ENCODE measurements at regions not wholly inside any gene's neighbourhood (a gene's known extent, or its start where the extent isn't known, plus 50 kb on each side); places are given as distances from the start of the nearest gene placed in this dataset.
"Not testable (repeated sequence)": the region's sequence is repeated elsewhere in the genome, so short reads cannot be mapped to it uniquely, and the experiment has no call there.

- DNase-seq (ENCODE audit: low spot score) (no peak), ATAC-seq (no peak)
- H3K27ac Mint-ChIP-seq, result no peak overlapping the region
- no peaks in the 10 kb centered on the region for H3K27me3 Mint-ChIP-seq
- no peaks in the 10 kb centered on the region for H3K9me3 Mint-ChIP-seq
- H3K4me1 Mint-ChIP-seq (ENCODE audit: low read depth in 2 of 2), result no peaks in the 10 kb centered on the region
- H3K36me3 Mint-ChIP-seq, result no peaks in the 10 kb centered on the region
- no peak overlapping the region for H3K4me3 Mint-ChIP-seq
These were observed 113.2 kb upstream of the STX18 start for GRCh38 chr4:4655011-4655410.

DNA sequence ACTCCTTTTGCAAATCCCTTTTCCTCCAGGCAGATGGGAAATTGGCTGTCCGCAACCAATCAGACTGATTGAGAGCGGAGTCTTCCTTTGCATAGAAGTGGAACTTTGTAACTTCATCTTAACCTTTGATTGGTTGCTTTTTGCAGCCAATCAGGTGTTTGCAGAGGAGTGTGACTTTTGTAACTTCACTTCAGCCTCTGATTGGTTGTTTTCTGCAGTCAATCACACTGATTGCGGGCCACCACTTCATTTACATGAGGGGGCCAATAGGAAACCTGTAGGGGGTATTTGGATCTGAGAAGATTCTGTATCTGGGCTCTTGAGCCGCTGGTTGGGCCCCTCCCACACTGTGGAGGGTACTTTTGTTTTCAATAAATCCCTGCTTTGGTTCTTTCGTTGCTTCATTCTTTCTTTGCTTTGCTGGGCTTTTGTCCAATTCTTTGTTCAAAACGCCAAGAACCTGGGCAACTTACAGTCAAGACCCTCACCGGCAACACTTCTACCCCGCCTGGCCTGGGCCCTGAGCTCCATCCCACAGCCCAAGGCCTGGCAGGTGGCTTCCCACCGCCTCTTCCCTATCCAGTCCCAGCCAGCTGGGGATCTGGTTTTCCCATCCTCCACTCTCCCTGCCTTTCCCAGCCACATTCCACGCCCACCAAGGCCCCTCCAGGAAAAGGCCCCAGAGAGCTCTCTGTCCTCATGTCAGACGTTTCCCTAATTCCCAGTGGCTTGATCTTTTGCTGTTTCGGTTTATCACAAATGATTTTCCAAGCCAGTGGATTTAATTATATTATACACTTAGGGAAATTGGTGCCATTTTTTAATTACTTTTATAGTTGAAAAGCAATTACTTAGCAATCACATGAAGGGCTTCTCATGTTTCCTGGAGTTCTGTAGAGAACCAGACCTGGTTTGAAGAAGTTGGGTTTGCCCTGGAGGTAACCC, 110.2 kb upstream of the STX18 start:
- H3K27me3 Mint-ChIP-seq, result no peaks in the 10 kb centered on the region
- H3K9me3 Mint-ChIP-seq, result no peaks in the 10 kb centered on the region
- DNase-seq (ENCODE audit: low spot score) (no peak), ATAC-seq (no peak)
- no peaks in the 10 kb centered on the region for H3K36me3 Mint-ChIP-seq
- no peaks in the 10 kb centered on the region for H3K4me1 Mint-ChIP-seq (ENCODE audit: low read depth in 2 of 2)
- no peak overlapping the region for H3K4me3 Mint-ChIP-seq
- no peak overlapping the region for H3K27ac Mint-ChIP-seq

- H3K4me1 Mint-ChIP-seq (ENCODE audit: low read depth in 2 of 2), result no peaks in the 10 kb centered on the region
- H3K27ac Mint-ChIP-seq, result no peak overlapping the region
- no peaks in the 10 kb centered on the region for H3K27me3 Mint-ChIP-seq
- DNase-seq (ENCODE audit: low spot score) (no peak), ATAC-seq (no peak)
- no peaks in the 10 kb centered on the region for H3K36me3 Mint-ChIP-seq
- no peaks in the 10 kb centered on the region for H3K9me3 Mint-ChIP-seq
- H3K4me3 Mint-ChIP-seq, result no peak overlapping the region
These were observed 105.2 kb upstream of the STX18 start for GRCh38 chr4:4647041-4647440.

GRCh38 chr4:4645743-4646142, 103.9 kb upstream of the STX18 start:
- Mint-ChIP-seq H3K4me3 (no peak overlapping the region), H3K27ac (no peak overlapping the region), H3K27me3 (no peaks in the 10 kb centered on the region), H3K4me1 (ENCODE audit: low read depth in 2 of 2) (no peaks in the 10 kb centered on the region), H3K36me3 (no peaks in the 10 kb centered on the region), H3K9me3 (no peaks in the 10 kb centered on the region)
- no peak for ATAC-seq
- DNase-seq (ENCODE audit: low spot score), result no peak

DNA sequence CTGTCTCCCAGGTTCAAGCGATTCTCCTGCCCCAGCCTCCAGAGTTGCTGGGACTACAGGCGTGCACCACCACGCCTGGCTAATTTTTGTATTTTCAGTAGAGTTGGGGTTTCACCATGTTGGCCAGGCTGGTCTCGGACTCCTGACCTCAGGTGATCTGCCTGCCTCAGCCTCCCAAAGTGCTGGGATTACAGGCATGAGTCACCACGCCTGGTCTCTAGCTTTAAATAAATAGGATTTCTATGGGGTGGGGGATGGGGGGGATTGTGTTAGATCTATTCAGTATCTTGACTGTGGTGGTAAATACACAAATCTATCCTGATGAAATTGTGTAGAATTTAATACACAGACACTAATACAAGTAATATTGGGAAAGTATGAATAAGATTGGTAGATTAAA, 102.4 kb upstream of the STX18 start:
- H3K36me3 Mint-ChIP-seq; H3K27me3 Mint-ChIP-seq; H3K4me1 Mint-ChIP-seq (ENCODE audit: low read depth in 2 of 2); H3K9me3 Mint-ChIP-seq; ATAC-seq; DNase-seq (ENCODE audit: low spot score); H3K27ac Mint-ChIP-seq; H3K4me3 Mint-ChIP-seq: not testable (repeated sequence)

- H3K4me3 Mint-ChIP-seq; H3K36me3 Mint-ChIP-seq; H3K9me3 Mint-ChIP-seq; H3K27me3 Mint-ChIP-seq; ATAC-seq; H3K4me1 Mint-ChIP-seq (ENCODE audit: low read depth in 2 of 2); DNase-seq (ENCODE audit: low spot score); H3K27ac Mint-ChIP-seq: not testable (repeated sequence)
These were observed 101.9 kb upstream of the STX18 start for GRCh38 chr4:4643743-4644142.

- no peaks in the 10 kb centered on the region for H3K9me3 Mint-ChIP-seq
- no peak overlapping the region for H3K4me3 Mint-ChIP-seq
- ATAC-seq (no peak), DNase-seq (ENCODE audit: low spot score) (no peak)
- H3K36me3 Mint-ChIP-seq, result no peaks in the 10 kb centered on the region
- no peak overlapping the region for H3K27ac Mint-ChIP-seq
- H3K4me1 Mint-ChIP-seq (ENCODE audit: low read depth in 2 of 2), result peaks cover 0 to 2% of the 10 kb centered on the region in 2 donors
- H3K27me3 Mint-ChIP-seq, result no peaks in the 10 kb centered on the region
These were observed 101.5 kb upstream of the STX18 start for GRCh38 chr4:4643306-4643705.

- H3K27me3 Mint-ChIP-seq, result no peaks in the 10 kb centered on the region
- H3K9me3 Mint-ChIP-seq, result no peaks in the 10 kb centered on the region
- H3K36me3 Mint-ChIP-seq, result no peaks in the 10 kb centered on the region
- H3K4me3 Mint-ChIP-seq, result no peak overlapping the region
- no peak overlapping the region for H3K27ac Mint-ChIP-seq
- DNase-seq (ENCODE audit: low spot score) (no peak), ATAC-seq (no peak)
- H3K4me1 Mint-ChIP-seq (ENCODE audit: low read depth in 2 of 2), result peaks cover 0 to 2% of the 10 kb centered on the region in 2 donors
These were observed 100.7 kb upstream of the STX18 start for GRCh38 chr4:4642496-4643000.

DNA sequence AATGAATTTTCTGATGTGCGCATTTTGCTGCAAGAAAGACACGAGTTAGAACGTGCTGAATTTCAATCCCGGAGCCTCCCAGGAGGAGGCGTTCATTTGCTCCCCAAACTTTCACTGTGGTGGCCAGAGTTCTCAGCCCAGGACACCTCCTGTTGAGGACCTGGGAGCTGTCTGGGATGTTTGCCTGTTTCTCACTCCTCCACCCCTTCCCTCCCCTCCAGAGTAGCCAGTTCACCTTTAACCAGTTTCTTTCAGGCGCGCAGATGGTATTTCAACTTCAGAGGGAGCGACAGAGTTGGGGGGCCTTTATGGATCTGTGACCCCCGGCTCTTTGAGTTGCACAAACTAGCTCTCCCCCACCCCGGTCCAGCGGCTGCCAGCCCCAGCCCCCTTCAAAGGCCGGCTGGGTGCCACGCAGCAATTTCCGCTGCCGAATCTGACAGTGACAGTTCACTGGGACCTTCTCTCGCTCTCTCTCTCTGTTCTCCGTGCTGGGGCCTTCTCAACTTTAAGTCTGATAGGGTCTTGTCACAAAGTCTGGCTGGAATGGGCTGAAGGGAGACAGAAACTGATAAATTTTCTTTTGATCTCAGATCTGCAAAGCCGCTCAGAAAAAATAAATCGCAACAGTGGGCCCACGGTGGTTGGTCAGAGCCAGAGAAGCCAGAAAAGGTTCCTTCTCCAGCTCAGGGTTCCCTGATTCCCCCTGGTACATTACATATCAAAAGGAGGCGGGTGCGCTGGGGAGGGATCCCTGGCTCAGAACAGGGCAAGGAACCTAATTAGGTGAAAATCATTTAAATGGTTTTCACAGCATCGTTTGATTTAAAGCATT, 100.0 kb upstream of the STX18 start:
- DNase-seq (ENCODE audit: low spot score), result no peak
- Mint-ChIP-seq H3K27ac (no peak overlapping the region), H3K27me3 (no peaks in the 10 kb centered on the region), H3K9me3 (no peaks in the 10 kb centered on the region), H3K4me1 (ENCODE audit: low read depth in 2 of 2) (peaks cover 0 to 2% of the 10 kb centered on the region in 2 donors), H3K4me3 (no peak overlapping the region), H3K36me3 (no peaks in the 10 kb centered on the region)
- no peak for ATAC-seq

GRCh38 chr4:4641254-4641653, 99.4 kb upstream of the STX18 start:
- Mint-ChIP-seq H3K4me1 (ENCODE audit: low read depth in 2 of 2) (peaks cover 0 to 2% of the 10 kb centered on the region in 2 donors), H3K9me3 (no peaks in the 10 kb centered on the region), H3K27me3 (no peaks in the 10 kb centered on the region), H3K27ac (no peak overlapping the region), H3K4me3 (no peak overlapping the region), H3K36me3 (no peaks in the 10 kb centered on the region)
- ATAC-seq, result no peak
- DNase-seq (ENCODE audit: low spot score), result no peak

- Mint-ChIP-seq H3K27me3 (no peaks in the 10 kb centered on the region), H3K4me3 (no peak overlapping the region), H3K36me3 (no peaks in the 10 kb centered on the region), H3K9me3 (no peaks in the 10 kb centered on the region), H3K27ac (no peak overlapping the region), H3K4me1 (ENCODE audit: low read depth in 2 of 2) (peaks cover 0 to 2% of the 10 kb centered on the region in 2 donors)
- ATAC-seq (no peak), DNase-seq (ENCODE audit: low spot score) (no peak)
These were observed 98.8 kb upstream of the STX18 start for GRCh38 chr4:4640692-4641091.

- H3K36me3 Mint-ChIP-seq, result no peaks in the 10 kb centered on the region
- DNase-seq (ENCODE audit: low spot score) (no peak), ATAC-seq (no peak)
- H3K4me1 Mint-ChIP-seq (ENCODE audit: low read depth in 2 of 2), result peaks cover 0 to 2% of the 10 kb centered on the region in 2 donors
- H3K9me3 Mint-ChIP-seq, result no peaks in the 10 kb centered on the region
- H3K4me3 Mint-ChIP-seq, result no peak overlapping the region
- no peak overlapping the region for H3K27ac Mint-ChIP-seq
- no peaks in the 10 kb centered on the region for H3K27me3 Mint-ChIP-seq
These were observed 97.5 kb upstream of the STX18 start for GRCh38 chr4:4639370-4639769.

GRCh38 chr4:4637710-4638109, 95.9 kb upstream of the STX18 start:
- peak; percentile 59 to 85 for ATAC-seq
- no peaks in the 10 kb centered on the region for H3K9me3 Mint-ChIP-seq
- H3K36me3 Mint-ChIP-seq, result no peaks in the 10 kb centered on the region
- peaks cover 0 to 2% of the 10 kb centered on the region in 2 donors for H3K4me1 Mint-ChIP-seq (ENCODE audit: low read depth in 2 of 2)
- no peak overlapping the region for H3K4me3 Mint-ChIP-seq
- no peaks in the 10 kb centered on the region for H3K27me3 Mint-ChIP-seq
- no peak for DNase-seq (ENCODE audit: low spot score)
- H3K27ac Mint-ChIP-seq, result no peak overlapping the region

DNA sequence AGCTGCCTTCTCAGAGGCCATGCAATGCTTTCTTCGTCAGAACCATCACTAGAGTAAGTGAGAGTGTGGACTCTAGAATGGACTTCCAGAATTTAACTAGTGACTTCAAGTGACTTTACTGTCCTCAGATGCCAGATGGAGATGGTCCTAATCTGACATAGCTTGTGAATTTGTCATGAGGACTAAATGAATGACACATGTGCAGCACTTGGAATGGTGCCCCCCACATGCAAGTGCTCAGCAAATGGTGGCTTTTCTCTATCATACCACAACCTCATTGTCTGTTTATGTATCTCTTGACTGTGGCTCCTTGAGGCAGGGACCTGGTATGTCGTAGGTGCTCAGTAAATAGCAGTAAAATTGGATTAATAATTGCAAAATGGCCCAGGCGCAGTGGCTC, 91.6 kb upstream of the STX18 start:
- Mint-ChIP-seq H3K27ac (peak overlapping the region in 1 of 2 donors; percentile 13), H3K27me3 (no peaks in the 10 kb centered on the region), H3K4me3 (no peak overlapping the region), H3K36me3 (no peaks in the 10 kb centered on the region), H3K9me3 (no peaks in the 10 kb centered on the region), H3K4me1 (ENCODE audit: low read depth in 2 of 2) (peaks cover 0 to 6% of the 10 kb centered on the region in 2 donors)
- DNase-seq (ENCODE audit: low spot score) (no peak), ATAC-seq (no peak)

Data from natural killer cell treated with Interleukin-12 subunit alpha and Interleukin-12 subunit beta and Interleukin-15 and Interleukin-18, amount 100 ng/mL, for 72 hours (primary cell).